Naive thymus-derived CD8-positive, alpha-beta T cell (primary cell): ENCODE measurements at regions not wholly inside any gene's neighbourhood (a gene's known extent, or its start where the extent isn't known, plus 50 kb on each side); places are given as distances from the start of the nearest gene placed in this dataset.
A peak's percentile ranks its signal among the peaks of the same experiment; 100 is the strongest.

Experiments used
- ATAC-seq, 2 donors: fragments of 150-1000 bp; cut with Tn5 transposase in 1 of 2; sonication (Bioruptor Pico), chemical (Tn5 transposase) in 1 of 2; 1 replicate in 1 of 2; 2 replicates in 1 of 2; pipeline ENCODE4 v1.10.0; 2021; ENCODE audit warnings: mild to moderate bottlenecking in 2 of 2, moderate library complexity in 2 of 2
- POLR2A ChIA-PET: fragments of 350-600 bp; sonication (Branson Sonifier 250); formaldehyde crosslinking; loops from one replicate; lab custom pipeline; 2021; ENCODE audit warnings: antibody characterized with exemption; lab: Charles Lee
- DNase-seq, 10 donors: peaks; one replicate each; pipeline versions ENCODE4 v3.0.0 to v3.0.0-alpha.2; 2020 to 2022
- H3K27ac Mint-ChIP-seq, 10 donors: one replicate each; pipeline ENCODE4 v1.8.0; 2020 to 2022; ENCODE audit warnings: mild to moderate bottlenecking in 10 of 10, mixed read lengths in 10 of 10, moderate library complexity in 4 of 10, inconsistent platforms in 1 of 10
- H3K27me3 Mint-ChIP-seq, 5 donors: one replicate each; pipeline ENCODE4 v1.8.0; 2021 to 2022; ENCODE audit warnings: mixed read lengths in 5 of 5
- H3K36me3 Mint-ChIP-seq, 3 donors: one replicate each; pipeline ENCODE4 v1.8.0; 2020 to 2022; ENCODE audit warnings: mixed read lengths in 3 of 3, mild to moderate bottlenecking in 2 of 3, inconsistent platforms in 1 of 3
- H3K4me1 Mint-ChIP-seq, 4 donors: one replicate each; pipeline ENCODE4 v1.8.0; 2021 to 2022; ENCODE audit warnings: mixed read lengths in 4 of 4
- H3K4me3 Mint-ChIP-seq, 10 donors: one replicate each; pipeline ENCODE4 v1.8.0; 2020 to 2022; ENCODE audit warnings: mild to moderate bottlenecking in 10 of 10, mixed read lengths in 10 of 10, moderate library complexity in 6 of 10, inconsistent platforms in 1 of 10
- H3K9me3 Mint-ChIP-seq, 9 donors: one replicate each; pipeline ENCODE4 v1.8.0; 2020 to 2022; ENCODE audit warnings: mixed read lengths in 9 of 9, mild to moderate bottlenecking in 3 of 9, inconsistent platforms in 1 of 9, moderate library complexity in 1 of 9

GRCh38 chr1:88284666-88285366, 399.3 kb upstream of the PKN2 start:
- Mint-ChIP-seq H3K27ac (no peak overlapping the region), H3K27me3 (peaks cover 1 to 10% (median 4%) of the 10 kb centered on the region in 5 donors), H3K4me3 (no peak overlapping the region), H3K36me3 (no peaks in the 10 kb centered on the region), H3K9me3 (peaks cover 0 to 16% (median 3%) of the 10 kb centered on the region in 9 donors), H3K4me1 (no peaks in the 10 kb centered on the region)
- POLR2A ChIA-PET, result no interaction called here
- no peak for ATAC-seq
- DNase-seq, result no peak

GRCh38 chr1:88286716-88287115, 397.4 kb upstream of the PKN2 start:
- DNase-seq (no peak), ATAC-seq (no peak)
- POLR2A ChIA-PET, result no interaction called here
- H3K4me3 Mint-ChIP-seq, result no peak overlapping the region
- peaks cover 0 to 5% (median 0%) of the 10 kb centered on the region in 9 donors for H3K9me3 Mint-ChIP-seq
- H3K27me3 Mint-ChIP-seq, result peaks cover 0 to 6% (median 2%) of the 10 kb centered on the region in 5 donors
- no peaks in the 10 kb centered on the region for H3K4me1 Mint-ChIP-seq
- H3K36me3 Mint-ChIP-seq, result no peaks in the 10 kb centered on the region
- H3K27ac Mint-ChIP-seq, result no peak overlapping the region

GRCh38 chr1:88288571-88288970, 395.5 kb upstream of the PKN2 start:
- peaks cover 0 to 1% (median 0%) of the 10 kb centered on the region in 9 donors for H3K9me3 Mint-ChIP-seq
- DNase-seq, result no peak
- no peak overlapping the region for H3K27ac Mint-ChIP-seq
- peaks cover 0 to 5% (median 0%) of the 10 kb centered on the region in 5 donors for H3K27me3 Mint-ChIP-seq
- no peaks in the 10 kb centered on the region for H3K4me1 Mint-ChIP-seq
- no peaks in the 10 kb centered on the region for H3K36me3 Mint-ChIP-seq
- ATAC-seq, result no peak
- H3K4me3 Mint-ChIP-seq, result no peak overlapping the region
- POLR2A ChIA-PET, result no interaction called here

- H3K4me1 Mint-ChIP-seq, result no peaks in the 10 kb centered on the region
- H3K27ac Mint-ChIP-seq, result no peak overlapping the region
- H3K9me3 Mint-ChIP-seq, result no peaks in the 10 kb centered on the region
- DNase-seq (no peak), ATAC-seq (no peak)
- peaks cover 0 to 6% (median 0%) of the 10 kb centered on the region in 5 donors for H3K27me3 Mint-ChIP-seq
- no peaks in the 10 kb centered on the region for H3K36me3 Mint-ChIP-seq
- POLR2A ChIA-PET, result no interaction called here
- H3K4me3 Mint-ChIP-seq, result no peak overlapping the region
Observed at GRCh38 chr1:88289401-88290102, 394.5 kb upstream of the PKN2 start.

- no peak overlapping the region for H3K27ac Mint-ChIP-seq
- ATAC-seq (no peak), DNase-seq (no peak)
- H3K4me3 Mint-ChIP-seq, result no peak overlapping the region
- POLR2A ChIA-PET, result no interaction called here
- no peaks in the 10 kb centered on the region for H3K4me1 Mint-ChIP-seq
- H3K27me3 Mint-ChIP-seq, result peaks cover 0 to 8% (median 0%) of the 10 kb centered on the region in 5 donors
- no peaks in the 10 kb centered on the region for H3K36me3 Mint-ChIP-seq
- no peaks in the 10 kb centered on the region for H3K9me3 Mint-ChIP-seq
Observed at GRCh38 chr1:88291611-88292354, 392.3 kb upstream of the PKN2 start.

GRCh38 chr1:88293691-88294190, 390.3 kb upstream of the PKN2 start:
- H3K36me3 Mint-ChIP-seq, result no peaks in the 10 kb centered on the region
- no peaks in the 10 kb centered on the region for H3K4me1 Mint-ChIP-seq
- peak overlapping the region in 1 of 10 donors; percentile 5 for H3K27ac Mint-ChIP-seq
- no peak for ATAC-seq
- H3K27me3 Mint-ChIP-seq, result peaks cover 0 to 8% (median 0%) of the 10 kb centered on the region in 5 donors
- H3K4me3 Mint-ChIP-seq, result no peak overlapping the region
- DNase-seq, result no peak
- peaks cover 0 to 3% (median 0%) of the 10 kb centered on the region in 9 donors for H3K9me3 Mint-ChIP-seq
- POLR2A ChIA-PET, result no interaction called here

- no peak overlapping the region for H3K27ac Mint-ChIP-seq
- ATAC-seq (no peak), DNase-seq (no peak)
- POLR2A ChIA-PET, result no interaction called here
- H3K4me3 Mint-ChIP-seq, result no peak overlapping the region
- peaks cover 0 to 12% (median 0%) of the 10 kb centered on the region in 5 donors for H3K27me3 Mint-ChIP-seq
- H3K9me3 Mint-ChIP-seq, result peaks cover 0 to 3% (median 0%) of the 10 kb centered on the region in 9 donors
- H3K4me1 Mint-ChIP-seq, result no peaks in the 10 kb centered on the region
- H3K36me3 Mint-ChIP-seq, result no peaks in the 10 kb centered on the region
Observed at GRCh38 chr1:88296227-88296626, 387.8 kb upstream of the PKN2 start.

GRCh38 chr1:88296642-88297041, 387.4 kb upstream of the PKN2 start:
- H3K4me3 Mint-ChIP-seq, result no peak overlapping the region
- no peak for DNase-seq
- POLR2A ChIA-PET, result no interaction called here
- no peak overlapping the region for H3K27ac Mint-ChIP-seq
- H3K36me3 Mint-ChIP-seq, result no peaks in the 10 kb centered on the region
- no peak for ATAC-seq
- H3K4me1 Mint-ChIP-seq, result no peaks in the 10 kb centered on the region
- peaks cover 0 to 12% (median 0%) of the 10 kb centered on the region in 5 donors for H3K27me3 Mint-ChIP-seq
- peaks cover 0 to 3% (median 0%) of the 10 kb centered on the region in 9 donors for H3K9me3 Mint-ChIP-seq

- DNase-seq (no peak), ATAC-seq (no peak)
- Mint-ChIP-seq H3K36me3 (no peaks in the 10 kb centered on the region), H3K4me1 (no peaks in the 10 kb centered on the region), H3K27ac (no peak overlapping the region), H3K4me3 (no peak overlapping the region), H3K9me3 (peaks cover 0 to 3% (median 0%) of the 10 kb centered on the region in 9 donors), H3K27me3 (peaks cover 0 to 9% (median 0%) of the 10 kb centered on the region in 5 donors)
- POLR2A ChIA-PET, result no interaction called here
Observed at GRCh38 chr1:88298506-88298905, 385.6 kb upstream of the PKN2 start.

GRCh38 chr1:88300752-88301263, 383.3 kb upstream of the PKN2 start:
- no peak overlapping the region for H3K27ac Mint-ChIP-seq
- DNase-seq, result no peak
- no peaks in the 10 kb centered on the region for H3K4me1 Mint-ChIP-seq
- H3K4me3 Mint-ChIP-seq, result no peak overlapping the region
- POLR2A ChIA-PET, result no interaction called here
- H3K9me3 Mint-ChIP-seq, result peaks cover 0 to 3% (median 0%) of the 10 kb centered on the region in 9 donors
- ATAC-seq, result no peak
- H3K27me3 Mint-ChIP-seq, result peaks cover 0 to 6% (median 2%) of the 10 kb centered on the region in 5 donors
- H3K36me3 Mint-ChIP-seq, result no peaks in the 10 kb centered on the region

GRCh38 chr1:88302843-88303486, 381.1 kb upstream of the PKN2 start:
- no peaks in the 10 kb centered on the region for H3K4me1 Mint-ChIP-seq

GRCh38 chr1:88311265-88311664, 372.8 kb upstream of the PKN2 start:
- Mint-ChIP-seq H3K9me3 (peaks cover 0 to 15% (median 4%) of the 10 kb centered on the region in 9 donors), H3K36me3 (no peaks in the 10 kb centered on the region), H3K27me3 (peaks cover 0 to 14% (median 4%) of the 10 kb centered on the region in 5 donors), H3K27ac (no peak overlapping the region), H3K4me3 (no peak overlapping the region), H3K4me1 (no peaks in the 10 kb centered on the region)
- POLR2A ChIA-PET, result no interaction called here
- no peak for DNase-seq
- ATAC-seq, result no peak

More at GRCh38 chr1:88302843-88303486, 381.1 kb upstream of the PKN2 start:
- Mint-ChIP-seq H3K27me3 (peaks cover 0 to 15% (median 9%) of the 10 kb centered on the region in 5 donors), H3K4me3 (no peak overlapping the region), H3K27ac (no peak overlapping the region), H3K9me3 (peaks cover 0 to 11% (median 0%) of the 10 kb centered on the region in 9 donors), H3K36me3 (no peaks in the 10 kb centered on the region)
- no peak for DNase-seq
- ATAC-seq, result no peak
- POLR2A ChIA-PET, result no interaction called here
